ENCODE measurements at regions not wholly inside any gene's neighbourhood (a gene's known extent, or its start where the extent isn't known, plus 50 kb on each side); places are given as distances from the start of the nearest gene placed in this dataset.

DNA sequence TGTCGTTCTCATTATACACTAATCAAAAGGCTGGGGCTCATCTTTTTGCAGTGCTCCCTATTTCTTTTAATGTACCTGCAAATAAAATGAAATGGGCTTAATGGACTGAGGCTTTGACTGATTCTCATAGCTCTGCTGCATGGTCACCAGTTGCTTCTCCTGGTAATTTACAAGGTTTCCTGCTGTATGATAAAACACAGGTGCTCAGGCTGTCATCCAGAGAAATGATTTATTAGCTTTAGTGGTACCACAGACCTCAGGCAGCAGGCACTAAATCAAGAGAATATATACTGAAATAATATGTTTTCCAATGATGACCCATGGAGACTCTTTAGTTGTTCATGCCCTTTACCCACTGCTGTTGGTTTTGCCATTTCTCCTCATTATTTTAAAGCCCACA is 137.7 kb downstream of the C4orf33 start:
- intact Hi-C loops (cut with micrococcal nuclease), result no loop called here
- TF ChIP-seq, protein P1, sequence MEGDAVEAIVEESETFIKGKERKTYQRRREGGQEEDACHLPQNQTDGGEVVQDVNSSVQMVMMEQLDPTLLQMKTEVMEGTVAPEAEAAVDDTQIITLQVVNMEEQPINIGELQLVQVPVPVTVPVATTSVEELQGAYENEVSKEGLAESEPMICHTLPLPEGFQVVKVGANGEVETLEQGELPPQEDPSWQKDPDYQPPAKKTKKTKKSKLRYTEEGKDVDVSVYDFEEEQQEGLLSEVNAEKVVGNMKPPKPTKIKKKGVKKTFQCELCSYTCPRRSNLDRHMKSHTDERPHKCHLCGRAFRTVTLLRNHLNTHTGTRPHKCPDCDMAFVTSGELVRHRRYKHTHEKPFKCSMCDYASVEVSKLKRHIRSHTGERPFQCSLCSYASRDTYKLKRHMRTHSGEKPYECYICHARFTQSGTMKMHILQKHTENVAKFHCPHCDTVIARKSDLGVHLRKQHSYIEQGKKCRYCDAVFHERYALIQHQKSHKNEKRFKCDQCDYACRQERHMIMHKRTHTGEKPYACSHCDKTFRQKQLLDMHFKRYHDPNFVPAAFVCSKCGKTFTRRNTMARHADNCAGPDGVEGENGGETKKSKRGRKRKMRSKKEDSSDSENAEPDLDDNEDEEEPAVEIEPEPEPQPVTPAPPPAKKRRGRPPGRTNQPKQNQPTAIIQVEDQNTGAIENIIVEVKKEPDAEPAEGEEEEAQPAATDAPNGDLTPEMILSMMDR (IDR thresholded peaks at IDR 0.05), result no peak
- ChIA-PET CTCF (no interaction called here), POLR2A (no interaction called here)
- peaks cover 17% of the 10 kb centered on the region for H3K27me3 Mint-ChIP-seq
- no peaks in the 10 kb centered on the region for H3K36me3 Mint-ChIP-seq (ENCODE audit: low read depth)
- no peak for DNase-seq
- no peak for ATAC-seq (ENCODE audit: low read depth)
- H3K4me1 Mint-ChIP-seq, result no peaks in the 10 kb centered on the region
- no peak overlapping the region for H3K4me3 Mint-ChIP-seq
- H3K27ac Mint-ChIP-seq, result no peak overlapping the region
- H3K9me3 Mint-ChIP-seq, result no peaks in the 10 kb centered on the region

DNA sequence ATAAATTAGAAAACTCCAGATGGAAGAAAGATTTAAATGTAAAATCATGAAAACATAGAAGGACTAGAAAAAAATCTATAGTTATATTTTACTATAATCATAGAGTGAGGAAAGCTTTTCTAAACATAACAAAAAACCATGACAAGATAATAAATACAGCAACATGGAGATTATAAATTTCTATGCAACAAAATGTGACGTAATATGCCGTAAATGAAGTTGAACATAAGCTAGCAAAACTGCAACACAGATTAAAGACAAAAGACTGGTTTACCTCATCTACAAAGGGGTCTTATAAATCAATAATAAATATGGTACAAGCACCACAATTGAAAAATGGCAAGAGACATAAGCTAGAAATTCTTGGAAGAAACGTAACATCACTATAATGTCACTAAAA is 140.4 kb downstream of the C4orf33 start:
- Mint-ChIP-seq H3K27me3 (no peaks in the 10 kb centered on the region), H3K4me1 (no peaks in the 10 kb centered on the region), H3K4me3 (no peak overlapping the region), H3K9me3 (no peaks in the 10 kb centered on the region), H3K36me3 (ENCODE audit: low read depth) (no peaks in the 10 kb centered on the region), H3K27ac (no peak overlapping the region)
- intact Hi-C loops (cut with micrococcal nuclease), result no loop called here
- TF ChIP-seq, protein P1 (IDR thresholded peaks at IDR 0.05), result no peak
- CTCF ChIA-PET, result no interaction called here
- POLR2A ChIA-PET, result no interaction called here
- ATAC-seq (ENCODE audit: low read depth), result no peak
- DNase-seq, result no peak

DNA sequence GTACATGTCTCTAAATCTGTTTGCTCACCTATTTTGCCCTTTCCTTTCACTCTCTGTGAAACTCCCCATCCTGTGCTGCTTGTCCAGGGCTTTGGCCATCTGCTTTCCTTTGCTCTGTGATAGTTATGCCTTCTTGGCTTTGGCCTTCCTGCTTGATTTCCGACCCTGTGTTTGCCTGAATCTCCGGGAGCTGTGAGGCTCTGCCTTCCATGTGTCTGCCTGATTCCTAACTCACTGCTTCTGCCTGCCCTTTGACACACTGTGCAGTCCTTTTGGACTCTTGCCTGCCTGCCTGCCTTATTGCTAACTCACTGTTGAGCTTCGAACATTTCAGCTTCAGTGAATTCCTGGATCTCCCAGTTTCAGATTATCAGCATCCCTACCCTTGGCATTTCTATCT is 143.1 kb downstream of the C4orf33 start:
- DNase-seq, result no peak
- no peak for ATAC-seq (ENCODE audit: low read depth)
- Mint-ChIP-seq H3K4me1 (no peaks in the 10 kb centered on the region), H3K27ac (no peak overlapping the region), H3K36me3 (ENCODE audit: low read depth) (no peaks in the 10 kb centered on the region), H3K4me3 (no peak overlapping the region), H3K27me3 (no peaks in the 10 kb centered on the region), H3K9me3 (no peaks in the 10 kb centered on the region)
- POLR2A ChIA-PET, result interaction anchor here (0.6 kb wide), 1 partner anchor 429 kb away, joined by 10 read pairs; no protein-coding TSS in a partner anchor
- CTCF ChIA-PET, result no interaction called here
- intact Hi-C loops (cut with micrococcal nuclease), result no loop called here
- TF ChIP-seq, protein P1 (IDR thresholded peaks at IDR 0.05), result no peak

DNA sequence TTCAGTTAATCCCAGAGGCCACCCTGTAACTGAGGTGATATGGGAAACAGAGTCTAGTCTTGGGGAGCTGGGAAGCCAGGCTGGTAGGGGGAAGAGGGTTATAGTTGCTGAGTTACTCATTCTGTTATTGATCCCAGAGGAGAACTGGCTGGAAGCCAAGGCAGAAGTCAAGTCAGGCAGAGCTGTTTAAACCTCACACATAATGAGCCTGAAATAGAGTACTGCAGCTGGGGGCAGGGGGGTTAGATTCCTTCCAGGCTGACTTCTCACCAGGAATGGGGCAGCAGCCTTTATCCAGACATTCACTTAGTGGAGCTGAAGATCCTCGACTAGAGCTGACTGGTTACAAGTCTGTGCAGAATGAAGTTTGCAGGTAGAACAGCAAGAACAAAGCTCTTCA is 144.9 kb downstream of the C4orf33 start:
- DNase-seq (no peak), ATAC-seq (ENCODE audit: low read depth) (no peak)
- Mint-ChIP-seq H3K27ac (no peak overlapping the region), H3K9me3 (no peaks in the 10 kb centered on the region), H3K27me3 (no peaks in the 10 kb centered on the region), H3K36me3 (ENCODE audit: low read depth) (no peaks in the 10 kb centered on the region), H3K4me1 (no peaks in the 10 kb centered on the region), H3K4me3 (no peak overlapping the region)
- ChIA-PET POLR2A (no interaction called here), CTCF (no interaction called here)
- intact Hi-C loops (cut with micrococcal nuclease), result no loop called here
- TF ChIP-seq, protein P1 (IDR thresholded peaks at IDR 0.05), result no peak

DNA sequence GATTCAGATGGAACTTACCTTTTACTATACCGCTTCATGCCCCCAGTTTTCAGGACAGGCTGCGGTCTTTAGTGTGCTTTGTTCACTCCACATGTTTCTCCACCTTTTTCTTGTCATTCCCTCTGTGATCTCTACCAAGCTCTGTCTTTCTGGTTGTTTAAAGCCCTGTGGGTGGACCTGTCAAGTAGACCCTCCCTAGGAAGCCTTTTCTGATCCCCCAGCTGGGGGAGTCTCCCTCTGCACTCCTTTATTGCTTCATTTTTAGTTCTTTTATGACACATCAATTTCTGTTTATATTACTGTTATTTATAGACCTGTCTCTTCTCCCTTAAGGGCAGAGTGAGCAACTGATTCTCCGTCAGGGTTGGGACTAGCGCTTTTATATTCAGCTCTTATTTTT is 150.2 kb downstream of the C4orf33 start:
- no peak overlapping the region for H3K27ac Mint-ChIP-seq
- ChIA-PET POLR2A (no interaction called here), CTCF (no interaction called here)
- H3K36me3 Mint-ChIP-seq (ENCODE audit: low read depth), result no peaks in the 10 kb centered on the region
- TF ChIP-seq, protein P1 (IDR thresholded peaks at IDR 0.05), result no peak
- intact Hi-C loops (cut with micrococcal nuclease), result no loop called here
- no peak overlapping the region for H3K4me3 Mint-ChIP-seq
- no peaks in the 10 kb centered on the region for H3K4me1 Mint-ChIP-seq
- ATAC-seq (ENCODE audit: low read depth) (no peak), DNase-seq (no peak)
- no peaks in the 10 kb centered on the region for H3K27me3 Mint-ChIP-seq
- H3K9me3 Mint-ChIP-seq, result no peaks in the 10 kb centered on the region

Measured in activated B cell treated with CpG ODN at 0.5 μM for 24 hours (primary cell).